WI38 (cell line): ENCODE measurements at regions not wholly inside any gene's neighbourhood (a gene's known extent, or its start where the extent isn't known, plus 50 kb on each side); places are given as distances from the start of the nearest gene placed in this dataset.

ENCODE experiments used
- H3K4me3 ChIP-seq: 2 replicates; pipeline ENCODE4 v1.5.1; 2011; ENCODE audit warnings: low read depth, mild to moderate bottlenecking, control low read depth, low read length
- TF ChIP-seq, protein P1 (sequence below): IDR thresholded peaks from 2 replicates; pipeline ENCODE4 v1.5.1; 2012; ENCODE audit warnings: low read depth, mild to moderate bottlenecking, control low read depth, low read length

DNA sequence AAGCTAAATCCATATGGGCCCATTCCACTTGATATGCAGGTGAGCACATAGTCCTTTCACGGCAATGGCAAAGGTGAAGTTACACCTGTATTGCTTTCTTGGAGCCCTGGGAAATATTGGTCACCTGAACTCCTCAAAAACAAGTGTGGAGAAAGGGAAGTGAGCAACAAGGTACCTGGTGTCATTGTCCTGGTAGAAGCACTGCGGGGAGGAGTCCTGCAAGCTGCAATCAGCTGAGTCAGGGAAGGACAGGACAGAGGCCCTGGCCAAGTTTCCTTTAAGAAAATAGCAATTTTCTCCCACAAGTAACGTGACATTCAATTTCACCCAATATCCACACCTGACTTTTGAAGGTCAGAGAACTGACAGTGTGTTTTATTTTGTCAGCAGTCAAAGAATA lies 389.1 kb downstream of the IRS2 start:
- no peak overlapping the region for H3K4me3 ChIP-seq
- TF ChIP-seq, protein P1, sequence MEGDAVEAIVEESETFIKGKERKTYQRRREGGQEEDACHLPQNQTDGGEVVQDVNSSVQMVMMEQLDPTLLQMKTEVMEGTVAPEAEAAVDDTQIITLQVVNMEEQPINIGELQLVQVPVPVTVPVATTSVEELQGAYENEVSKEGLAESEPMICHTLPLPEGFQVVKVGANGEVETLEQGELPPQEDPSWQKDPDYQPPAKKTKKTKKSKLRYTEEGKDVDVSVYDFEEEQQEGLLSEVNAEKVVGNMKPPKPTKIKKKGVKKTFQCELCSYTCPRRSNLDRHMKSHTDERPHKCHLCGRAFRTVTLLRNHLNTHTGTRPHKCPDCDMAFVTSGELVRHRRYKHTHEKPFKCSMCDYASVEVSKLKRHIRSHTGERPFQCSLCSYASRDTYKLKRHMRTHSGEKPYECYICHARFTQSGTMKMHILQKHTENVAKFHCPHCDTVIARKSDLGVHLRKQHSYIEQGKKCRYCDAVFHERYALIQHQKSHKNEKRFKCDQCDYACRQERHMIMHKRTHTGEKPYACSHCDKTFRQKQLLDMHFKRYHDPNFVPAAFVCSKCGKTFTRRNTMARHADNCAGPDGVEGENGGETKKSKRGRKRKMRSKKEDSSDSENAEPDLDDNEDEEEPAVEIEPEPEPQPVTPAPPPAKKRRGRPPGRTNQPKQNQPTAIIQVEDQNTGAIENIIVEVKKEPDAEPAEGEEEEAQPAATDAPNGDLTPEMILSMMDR = no peak

DNA sequence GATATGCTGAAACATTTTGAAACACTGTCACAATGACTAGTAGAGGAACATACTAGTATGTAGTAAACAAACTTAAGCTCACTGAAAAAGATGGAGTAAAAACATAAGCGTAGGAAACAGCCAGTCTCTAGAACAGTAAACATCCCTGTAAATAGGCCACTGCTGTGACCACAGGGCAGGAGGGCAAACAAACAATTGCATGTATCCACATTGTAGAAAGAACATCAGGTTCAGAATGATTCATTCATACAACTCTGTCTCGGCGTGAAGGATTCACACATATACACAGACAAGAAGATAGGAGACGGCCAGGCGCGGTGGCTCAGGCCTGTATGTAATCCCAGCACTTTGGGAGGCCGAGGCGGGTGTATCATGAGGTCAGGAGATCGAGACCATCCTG lies 390.1 kb downstream of the IRS2 start:
- TF ChIP-seq, protein P1 = no peak
- H3K4me3 ChIP-seq = no peak overlapping the region

DNA sequence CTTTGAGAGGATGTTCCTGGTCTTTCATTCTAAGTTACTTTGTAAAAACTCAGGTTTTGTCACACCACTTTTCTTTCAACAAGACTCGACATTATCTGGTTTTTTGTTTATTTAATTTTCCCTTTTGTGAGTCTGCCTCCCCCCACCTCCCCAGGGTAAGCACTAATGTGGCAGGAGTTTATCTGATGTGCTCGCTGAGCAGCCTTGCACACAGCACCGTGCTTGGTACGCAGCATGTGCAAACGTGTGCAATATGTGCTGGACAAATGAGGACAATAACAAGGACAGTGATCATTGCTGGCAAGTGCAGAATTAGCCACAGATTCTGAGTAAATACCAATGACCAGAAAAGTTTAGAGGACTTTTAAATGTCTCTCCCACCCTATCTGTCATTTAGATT lies 391.4 kb downstream of the IRS2 start:
- no peak overlapping the region for H3K4me3 ChIP-seq
- TF ChIP-seq, protein P1 = no peak

DNA sequence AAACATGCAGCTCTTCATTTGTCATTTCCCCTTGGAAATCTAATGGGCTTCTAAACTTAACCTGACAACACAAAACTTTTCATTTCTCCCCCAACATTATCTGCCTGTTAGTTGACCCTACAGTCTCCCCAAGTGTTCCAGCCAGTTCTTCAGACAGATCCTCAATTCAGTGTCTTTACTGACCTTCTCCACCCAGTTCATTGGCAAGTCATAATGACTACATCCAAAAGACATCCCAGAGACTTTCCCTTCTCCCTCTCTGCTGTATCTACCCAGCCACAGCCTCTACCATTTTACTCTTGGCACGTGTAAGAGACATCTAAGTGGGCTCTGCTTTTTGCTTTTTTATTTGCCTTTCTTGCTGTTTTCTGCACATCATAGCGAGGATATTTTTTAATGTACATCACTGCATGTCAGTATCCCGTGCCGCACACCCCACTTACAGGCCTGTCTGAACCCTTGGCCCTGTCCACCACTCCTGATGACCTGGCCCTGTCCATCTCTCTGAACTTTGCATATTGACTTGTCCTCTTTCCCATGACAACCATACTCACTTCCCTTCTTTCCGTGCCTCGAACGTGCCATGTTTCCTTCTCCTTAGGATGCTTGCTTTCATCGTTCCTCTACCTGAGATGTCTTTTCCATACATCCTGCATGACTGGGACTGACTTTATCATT lies 391.9 kb downstream of the IRS2 start:
- TF ChIP-seq, protein P1 = no peak
- H3K4me3 ChIP-seq = no peak overlapping the region

DNA sequence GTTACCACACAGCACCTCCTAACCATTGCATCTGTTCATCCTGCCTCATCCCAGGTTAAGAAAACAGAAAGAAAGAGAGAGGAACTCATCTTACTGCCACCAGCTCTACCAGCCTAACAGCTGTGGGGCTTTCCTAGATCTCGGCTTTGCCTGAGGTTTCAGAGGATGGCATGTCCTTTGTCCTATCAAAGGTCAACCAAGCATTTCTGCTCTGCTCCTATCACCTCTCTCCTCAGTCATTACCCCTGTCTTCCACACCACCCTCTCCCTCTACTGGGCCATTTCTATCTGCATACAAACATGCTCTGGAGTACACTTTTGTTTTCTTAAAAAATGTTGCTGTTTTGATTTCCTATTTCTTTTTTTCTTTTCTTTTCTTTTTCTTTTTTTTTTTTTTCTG lies 393.3 kb downstream of the IRS2 start:
- no peak overlapping the region for H3K4me3 ChIP-seq
- TF ChIP-seq, protein P1 = no peak

DNA sequence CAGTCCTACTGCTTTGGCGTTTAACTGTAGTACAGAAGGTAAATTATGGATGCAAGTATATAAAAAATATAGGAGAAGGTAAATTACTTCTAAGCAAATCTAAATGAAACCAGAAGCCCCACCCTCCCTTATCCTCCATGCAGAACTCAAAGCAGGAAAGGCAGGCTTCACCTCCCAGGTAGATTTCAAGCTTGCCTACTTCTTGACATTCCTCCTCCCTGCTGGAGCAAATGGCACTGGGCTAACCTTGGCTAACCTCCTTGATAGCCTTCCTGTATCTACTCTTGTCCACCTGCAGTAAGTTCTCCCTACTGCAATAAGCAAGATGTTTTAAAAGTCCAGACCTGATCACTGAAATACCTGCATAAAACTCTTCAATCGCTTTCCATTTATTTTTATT lies 396.0 kb downstream of the IRS2 start:
- H3K4me3 ChIP-seq = no peak overlapping the region
- TF ChIP-seq, protein P1 = no peak

DNA sequence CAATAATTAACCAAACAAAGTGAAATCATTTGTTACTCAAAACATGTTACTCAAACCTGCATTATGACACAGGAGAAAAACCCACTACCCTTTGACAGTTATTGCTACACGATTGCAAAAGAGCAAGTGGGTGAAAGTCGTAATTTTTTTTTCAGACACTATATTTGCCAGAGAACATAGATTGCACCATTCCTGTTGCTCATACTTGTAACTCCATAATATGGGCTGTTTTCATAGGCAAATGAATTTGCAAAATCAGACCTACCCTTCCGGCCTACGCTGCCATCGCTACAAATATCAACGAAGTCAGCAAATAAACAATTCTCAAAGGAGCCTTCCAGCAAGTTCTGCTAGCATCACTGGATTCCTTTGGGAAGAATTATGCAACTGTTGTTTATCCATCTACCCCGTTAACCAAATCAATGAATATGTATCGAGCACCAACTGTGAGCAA lies 396.5 kb downstream of the IRS2 start:
- TF ChIP-seq, protein P1 = no peak
- no peak overlapping the region for H3K4me3 ChIP-seq
